Lung (tissue), 11 donors: ENCODE measurements at regions not wholly inside any gene's neighbourhood (a gene's known extent, or its start where the extent isn't known, plus 50 kb on each side); places are given as distances from the start of the nearest gene placed in this dataset.

Source experiments
- ATAC-seq: fragments of 200-7000 bp; cut with Tn5 transposase; one replicate; pipeline ENCODE4 v1.9.1; 2020; ENCODE audit warnings: moderate number of reproducible peaks; ENCODE audit not compliant: insufficient read depth, low FRiP score
- DNase-seq, 3 donors: peaks; one replicate each; pipeline ENCODE4 v3.0.0-alpha.2; 2013 to 2017
- H3K27ac ChIP-seq, 2 donors: one replicate each; pipeline ENCODE4 v1.5.1; 2013; ENCODE audit warnings: mild to moderate bottlenecking in 2 of 2, moderate library complexity in 2 of 2, control low read depth in 1 of 2, inconsistent platforms in 1 of 2, low read depth in 1 of 2, low read length in 1 of 2
- H3K27me3 ChIP-seq, 3 donors: one replicate each; pipeline ENCODE4 v1.5.1; 2013; ENCODE audit warnings: low read length in 2 of 3; ENCODE audit not compliant: control insufficient read depth in 3 of 3, insufficient read depth in 3 of 3
- H3K36me3 ChIP-seq, 4 donors: one replicate each; pipeline ENCODE4 v1.5.1; 2013; ENCODE audit warnings: low read length in 4 of 4, mild to moderate bottlenecking in 1 of 4, moderate library complexity in 1 of 4; ENCODE audit not compliant: control insufficient read depth in 4 of 4, insufficient read depth in 4 of 4
- H3K4me1 ChIP-seq, 5 donors: one replicate each; pipeline ENCODE4 v1.5.1; 2013; ENCODE audit warnings: low read length in 5 of 5, mild to moderate bottlenecking in 2 of 5, moderate library complexity in 1 of 5; ENCODE audit not compliant: control insufficient read depth in 5 of 5, insufficient read depth in 5 of 5
- H3K4me3 ChIP-seq: one replicate; pipeline ENCODE4 v1.5.1; 2013; ENCODE audit warnings: mild to moderate bottlenecking, control low read depth, moderate library complexity
- H3K9ac ChIP-seq, 2 donors: one replicate each; pipeline ENCODE4 v1.5.1; 2013; ENCODE audit warnings: low read length in 2 of 2, control low read depth in 1 of 2; ENCODE audit not compliant: insufficient read depth in 1 of 2
- H3K9me3 ChIP-seq, 4 donors: one replicate each; pipeline ENCODE4 v1.5.1; 2013; ENCODE audit warnings: low read length in 3 of 4, mild to moderate bottlenecking in 1 of 4, moderate library complexity in 1 of 4; ENCODE audit not compliant: control insufficient read depth in 4 of 4, insufficient read depth in 3 of 4
- WGBS, 2 donors: extraction: QIAGEN DNeasy Blood & Tissue Kit; methylation state at CpG; one replicate each; pipeline ENCODE4 v1.1.7; 2013; 5-methylcytosine and 5-hydroxymethylcytosine counted together
- TF ChIP-seq, protein P1 (sequence below): IDR thresholded peaks from 2 replicates; pipeline ENCODE4 v1.5.1; 2012; ENCODE audit warnings: mild to moderate bottlenecking; ENCODE audit errors: control extremely low read depth, extremely low read depth
- donor health status: control.
- donor health status: control.
- donor health status: Bipolar disorder and iron deficiency.
- donor health status: healthy.
- donor health status: DM: yes; HTN: yes; CAD: no.

DNA sequence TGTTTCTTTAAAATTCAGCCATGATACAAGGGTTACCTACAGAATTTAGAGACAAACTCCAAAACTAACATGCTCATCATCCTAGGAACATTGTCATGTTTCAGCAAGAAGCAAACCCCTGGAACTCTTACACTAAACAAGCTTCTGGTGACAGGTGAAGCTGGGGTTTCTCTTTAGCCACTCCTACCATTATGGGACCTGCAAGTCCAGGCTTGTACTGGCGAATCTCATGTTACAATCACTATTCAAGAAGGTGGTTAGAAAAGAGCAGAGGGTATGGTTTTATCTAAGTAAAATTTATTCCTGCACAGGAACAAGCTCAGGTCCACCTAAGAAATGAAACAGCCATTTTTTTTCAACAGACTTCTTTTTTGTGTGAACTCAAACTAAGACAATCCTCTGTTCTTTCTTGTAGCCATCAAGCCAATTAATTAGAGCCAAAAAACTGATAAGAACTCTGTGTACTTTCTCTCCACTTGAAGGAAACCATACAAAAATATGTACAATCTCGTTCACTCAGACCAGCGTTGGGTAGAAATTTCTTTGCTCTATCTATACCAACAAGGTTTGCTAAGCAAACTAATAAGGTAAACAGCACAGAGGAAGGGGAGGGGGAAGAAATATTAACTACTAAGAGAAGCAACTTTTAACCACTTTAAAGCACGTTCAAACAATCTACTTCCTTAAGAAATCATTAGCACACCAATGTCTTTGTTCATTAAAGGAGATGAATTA, 63.3 kb upstream of the NEDD4L start:
- H3K4me1 ChIP-seq, result peaks cover 0 to 4% (median 0%) of the 10 kb centered on the region in 5 donors
- DNase-seq, result peak in 1 of 3 donors; percentile 4
- ATAC-seq, result no peak

DNA sequence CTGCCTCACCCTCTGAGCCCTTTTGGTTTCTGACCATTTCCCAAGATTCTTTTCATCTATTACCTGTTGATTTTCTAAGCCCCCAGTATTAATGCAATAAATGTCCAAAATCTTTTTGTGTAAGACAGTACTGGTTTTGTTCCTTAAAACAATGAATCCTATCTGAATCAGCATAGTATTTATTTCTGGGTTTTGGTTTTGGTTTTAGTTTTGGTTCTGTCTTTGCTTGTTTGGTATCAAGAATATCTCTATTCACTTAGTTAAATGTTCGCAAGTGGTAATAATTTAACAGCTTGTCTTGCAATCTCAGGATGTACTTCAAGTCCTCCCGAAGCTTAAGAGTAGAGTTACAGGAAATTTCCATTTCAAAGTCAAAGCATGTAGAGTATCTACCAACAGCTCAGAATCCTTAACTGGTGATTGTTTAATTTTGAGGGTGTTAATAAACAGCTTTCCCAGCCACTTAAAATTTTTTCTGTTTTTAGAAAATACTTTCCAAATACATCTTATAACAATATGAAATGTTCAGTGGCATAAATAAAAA, 67.7 kb upstream of the NEDD4L start:
- H3K9me3 ChIP-seq, result no peaks in the 10 kb centered on the region
- H3K36me3 ChIP-seq, result no peaks in the 10 kb centered on the region
- H3K4me1 ChIP-seq, result peaks cover 0 to 4% (median 0%) of the 10 kb centered on the region in 5 donors
- H3K9ac ChIP-seq, result no peak overlapping the region
- TF ChIP-seq, protein P1, sequence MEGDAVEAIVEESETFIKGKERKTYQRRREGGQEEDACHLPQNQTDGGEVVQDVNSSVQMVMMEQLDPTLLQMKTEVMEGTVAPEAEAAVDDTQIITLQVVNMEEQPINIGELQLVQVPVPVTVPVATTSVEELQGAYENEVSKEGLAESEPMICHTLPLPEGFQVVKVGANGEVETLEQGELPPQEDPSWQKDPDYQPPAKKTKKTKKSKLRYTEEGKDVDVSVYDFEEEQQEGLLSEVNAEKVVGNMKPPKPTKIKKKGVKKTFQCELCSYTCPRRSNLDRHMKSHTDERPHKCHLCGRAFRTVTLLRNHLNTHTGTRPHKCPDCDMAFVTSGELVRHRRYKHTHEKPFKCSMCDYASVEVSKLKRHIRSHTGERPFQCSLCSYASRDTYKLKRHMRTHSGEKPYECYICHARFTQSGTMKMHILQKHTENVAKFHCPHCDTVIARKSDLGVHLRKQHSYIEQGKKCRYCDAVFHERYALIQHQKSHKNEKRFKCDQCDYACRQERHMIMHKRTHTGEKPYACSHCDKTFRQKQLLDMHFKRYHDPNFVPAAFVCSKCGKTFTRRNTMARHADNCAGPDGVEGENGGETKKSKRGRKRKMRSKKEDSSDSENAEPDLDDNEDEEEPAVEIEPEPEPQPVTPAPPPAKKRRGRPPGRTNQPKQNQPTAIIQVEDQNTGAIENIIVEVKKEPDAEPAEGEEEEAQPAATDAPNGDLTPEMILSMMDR, result no peak
- ATAC-seq (peak; percentile 53), DNase-seq (peak in 2 of 3 donors; percentile 21 to 50)
- no peaks in the 10 kb centered on the region for H3K27me3 ChIP-seq
- H3K27ac ChIP-seq, result peak overlapping the region in 1 of 2 donors; percentile 80
- 23 to 39% methylated on average over 2 of the region's 2 CpGs for WGBS, 2 donors
- H3K4me3 ChIP-seq, result no peak overlapping the region

More for the DNA sequence above, 63.3 kb upstream of the NEDD4L start:
- Histone ChIP-seq H3K36me3 (no peaks in the 10 kb centered on the region), H3K27ac (no peak overlapping the region), H3K4me3 (no peak overlapping the region), H3K27me3 (no peaks in the 10 kb centered on the region), H3K9ac (no peak overlapping the region), H3K9me3 (no peaks in the 10 kb centered on the region)
- WGBS, 2 donors, result 46 to 65% methylated on average over 4 of the region's 4 CpGs
- TF ChIP-seq, protein P1, result no peak

DNA sequence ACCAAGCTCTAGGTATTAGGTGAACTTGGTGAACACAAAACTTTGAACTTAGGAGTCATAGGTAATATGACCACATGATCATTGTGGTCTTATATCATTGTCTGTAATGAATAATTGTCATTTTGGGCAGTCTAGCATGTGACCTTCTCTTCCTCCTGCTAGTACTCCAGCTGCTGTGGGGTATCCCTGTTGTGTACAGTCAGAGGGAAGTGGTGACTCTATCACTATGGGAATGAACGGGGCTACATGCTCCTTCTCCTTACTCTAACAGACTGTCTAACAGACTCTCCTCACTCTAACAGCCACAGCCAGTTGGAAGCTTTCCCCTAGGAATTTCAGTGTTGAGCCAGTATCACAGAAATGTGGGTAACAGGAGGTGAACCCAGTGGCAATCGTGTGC, 68.2 kb upstream of the NEDD4L start:
- peaks cover 0 to 4% (median 0%) of the 10 kb centered on the region in 5 donors for H3K4me1 ChIP-seq
- no peaks in the 10 kb centered on the region for H3K27me3 ChIP-seq
- DNase-seq, result no peak
- no peak overlapping the region for H3K9ac ChIP-seq
- TF ChIP-seq, protein P1, result no peak
- H3K4me3 ChIP-seq, result no peak overlapping the region
- H3K27ac ChIP-seq, result peak overlapping the region in 1 of 2 donors; percentile 80
- 43 to 65% methylated on average over 2 of the region's 2 CpGs for WGBS, 2 donors
- no peaks in the 10 kb centered on the region for H3K9me3 ChIP-seq
- H3K36me3 ChIP-seq, result no peaks in the 10 kb centered on the region
- peak; percentile 46 for ATAC-seq
